ENCODE measurements at regions not wholly inside any gene's neighbourhood (a gene's known extent, or its start where the extent isn't known, plus 50 kb on each side); places are given as distances from the start of the nearest gene placed in this dataset.
"Not testable (repeated sequence)": the region's sequence is repeated elsewhere in the genome, so short reads cannot be mapped to it uniquely, and the experiment has no call there.

GRCh38 chr9:1880038-1880565 lies 135.0 kb upstream of the SMARCA2 start:
- no peak for DNase-seq

DNA sequence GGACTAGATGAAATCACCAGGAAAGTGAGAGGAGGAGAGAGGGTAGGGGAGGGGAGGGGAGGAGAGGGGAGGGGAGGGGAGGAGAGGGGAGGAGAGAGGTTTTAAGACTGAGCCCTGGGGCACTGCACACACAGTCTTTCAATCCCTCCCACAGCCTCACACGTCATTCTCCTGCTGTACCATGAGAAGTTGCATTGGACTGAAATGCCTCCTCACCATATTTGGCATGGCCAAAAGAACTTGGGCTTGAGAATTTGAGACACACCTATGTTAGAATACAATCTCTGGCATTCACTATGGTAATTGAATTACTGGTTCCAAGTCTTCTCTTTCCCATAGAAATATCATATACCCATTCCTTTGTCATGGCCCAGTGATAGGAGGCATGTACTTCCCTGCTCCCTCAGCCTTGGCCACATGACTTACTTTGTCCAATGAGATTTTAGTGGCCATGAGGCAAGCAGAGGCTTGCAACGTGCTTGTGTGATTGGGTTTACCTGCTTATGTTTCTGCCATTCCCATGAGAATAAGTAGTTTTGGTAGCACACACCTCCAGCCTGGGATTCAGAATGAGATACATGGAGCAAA lies 133.3 kb upstream of the SMARCA2 start:
- DNase-seq, result no peak

DNA sequence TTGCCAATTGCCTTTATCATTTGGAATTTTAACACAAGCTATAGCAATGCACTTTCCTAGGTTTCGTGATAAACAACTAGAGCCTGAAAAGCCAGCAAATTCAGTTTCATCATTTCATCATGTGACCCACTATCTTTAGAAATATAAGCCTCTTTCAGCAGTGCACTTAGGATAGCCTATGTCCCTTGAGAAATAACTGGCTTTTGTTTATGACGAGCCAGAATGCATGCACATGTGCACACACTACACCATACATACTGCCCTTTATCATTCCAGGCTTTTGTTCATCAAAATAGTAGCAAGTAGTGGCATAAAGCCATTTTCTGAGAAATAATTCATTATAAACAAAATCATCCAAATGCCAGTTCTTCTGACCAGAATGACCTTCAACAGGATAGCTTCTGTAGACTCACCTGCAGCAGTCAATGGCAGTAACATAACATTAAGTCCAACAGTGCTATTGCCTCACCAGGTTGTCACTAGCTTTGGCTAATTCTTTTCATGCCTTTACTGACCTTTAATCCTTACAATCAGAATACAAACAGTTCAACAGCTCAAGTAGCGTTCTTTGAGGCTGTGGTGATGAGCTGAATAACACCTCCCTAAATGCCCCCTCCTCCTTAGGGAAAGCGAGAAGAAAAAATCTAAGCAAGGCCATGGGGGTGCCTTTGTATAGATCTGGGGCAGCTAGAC lies 132.3 kb upstream of the SMARCA2 start:
- DNase-seq, result no peak

DNA sequence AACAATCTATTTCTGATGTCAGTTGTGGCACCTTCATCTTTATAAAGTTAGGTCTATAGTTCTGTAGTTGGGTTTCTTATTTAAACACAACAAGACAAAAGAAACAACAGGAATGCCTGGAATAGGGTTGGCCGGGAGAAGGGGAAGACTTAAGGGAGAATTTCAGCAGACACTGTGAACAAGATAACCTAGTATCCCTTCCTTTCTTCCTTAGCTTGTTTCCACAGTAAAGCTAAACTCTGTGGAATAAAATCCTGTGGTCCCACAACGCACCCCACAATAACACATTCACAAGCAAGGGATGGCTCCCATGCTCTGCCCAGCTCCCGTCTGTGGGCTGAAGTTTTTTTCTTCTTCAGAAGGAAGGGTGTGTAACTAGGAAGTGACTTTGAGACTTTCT lies 124.9 kb upstream of the SMARCA2 start:
- DNase-seq, result no peak

- DNase-seq, result no peak
These were observed 124.3 kb upstream of the SMARCA2 start for GRCh38 chr9:1890816-1891215.

DNA sequence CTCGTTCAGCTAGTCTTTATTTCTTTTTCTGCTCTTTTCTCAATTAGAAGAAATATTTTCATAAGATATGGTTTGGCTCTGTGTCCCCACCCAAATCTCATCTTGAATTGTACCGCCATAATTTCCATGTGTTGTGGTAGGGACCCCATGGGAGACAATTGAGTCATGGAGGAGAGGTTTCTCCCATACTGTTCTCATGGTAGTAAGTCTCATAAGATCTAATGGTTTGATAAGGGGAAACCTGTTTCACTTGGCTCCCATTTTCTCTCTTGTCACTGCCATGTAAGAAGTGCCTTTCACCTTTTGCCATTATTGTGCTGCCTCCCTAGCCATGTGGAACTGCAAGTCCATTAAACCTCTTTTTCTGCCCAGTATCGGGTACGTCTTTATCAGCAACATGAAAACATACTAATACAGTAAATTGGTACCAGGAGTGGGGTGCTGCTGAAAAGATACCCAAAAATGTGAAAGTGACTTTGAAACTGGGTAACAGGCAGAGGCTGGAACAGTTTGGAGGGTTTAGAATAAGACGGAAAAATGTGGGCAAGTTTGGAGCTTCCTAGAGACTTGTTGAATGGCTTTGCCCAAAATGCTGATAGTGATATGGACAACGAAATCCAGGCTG lies 112.0 kb upstream of the SMARCA2 start:
- not testable (repeated sequence) for DNase-seq

DNA sequence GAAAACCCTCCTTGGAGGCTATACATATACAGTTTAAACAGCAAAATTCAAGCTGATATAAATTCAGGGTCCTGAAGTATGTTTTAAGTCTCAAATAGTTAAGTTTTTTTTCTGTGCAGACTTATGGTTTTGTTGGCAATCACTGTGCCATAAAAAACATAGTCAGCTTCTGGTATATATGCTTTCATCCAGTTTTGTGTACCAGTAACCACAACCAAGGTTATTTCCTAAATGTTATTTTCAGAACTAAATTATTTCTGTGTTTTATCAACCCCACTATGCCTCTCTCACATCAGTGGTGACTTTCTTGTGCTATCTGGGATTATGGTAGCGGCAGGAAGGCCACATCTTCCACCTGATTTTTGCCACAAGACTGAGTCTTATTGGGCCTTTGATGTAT lies 107.7 kb upstream of the SMARCA2 start:
- no peak for DNase-seq

- no peak for DNase-seq
These were observed 105.8 kb upstream of the SMARCA2 start for GRCh38 chr9:1909322-1909721.

GRCh38 chr9:1910269-1910811 lies 104.8 kb upstream of the SMARCA2 start:
- DNase-seq, result no peak

GRCh38 chr9:1913631-1914330 lies 101.4 kb upstream of the SMARCA2 start:
- no peak for DNase-seq

GRCh38 chr9:1916095-1916494 lies 99.1 kb upstream of the SMARCA2 start:
- no peak for DNase-seq

- no peak for DNase-seq
These were observed 98.5 kb upstream of the SMARCA2 start for GRCh38 chr9:1916655-1917054.

- no peak for DNase-seq
These were observed 97.7 kb upstream of the SMARCA2 start for GRCh38 chr9:1917396-1917935.

GRCh38 chr9:1918108-1918507 lies 97.0 kb upstream of the SMARCA2 start:
- DNase-seq, result no peak

DNA sequence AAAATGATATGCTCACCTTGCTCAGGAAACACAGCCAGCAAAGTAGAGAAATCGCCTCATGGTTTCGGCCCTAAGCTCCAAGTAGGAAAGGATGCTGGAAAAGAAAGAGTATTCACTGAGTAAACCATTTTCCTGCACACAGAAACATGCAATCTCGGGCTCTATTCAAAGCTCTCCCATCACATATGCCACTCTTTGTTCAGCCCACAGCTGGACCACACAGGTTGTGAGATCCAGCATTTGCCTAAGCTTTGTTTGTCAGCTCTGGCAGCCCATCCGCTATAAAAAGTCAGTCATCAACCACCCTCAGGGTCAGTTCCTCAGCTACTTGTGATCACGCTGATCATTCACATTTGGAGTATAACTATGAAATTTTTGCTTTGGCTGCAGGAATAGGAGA lies 96.5 kb upstream of the SMARCA2 start:
- no peak for DNase-seq

- DNase-seq, result no peak
These were observed 95.9 kb upstream of the SMARCA2 start for GRCh38 chr9:1919229-1919628.

DNA sequence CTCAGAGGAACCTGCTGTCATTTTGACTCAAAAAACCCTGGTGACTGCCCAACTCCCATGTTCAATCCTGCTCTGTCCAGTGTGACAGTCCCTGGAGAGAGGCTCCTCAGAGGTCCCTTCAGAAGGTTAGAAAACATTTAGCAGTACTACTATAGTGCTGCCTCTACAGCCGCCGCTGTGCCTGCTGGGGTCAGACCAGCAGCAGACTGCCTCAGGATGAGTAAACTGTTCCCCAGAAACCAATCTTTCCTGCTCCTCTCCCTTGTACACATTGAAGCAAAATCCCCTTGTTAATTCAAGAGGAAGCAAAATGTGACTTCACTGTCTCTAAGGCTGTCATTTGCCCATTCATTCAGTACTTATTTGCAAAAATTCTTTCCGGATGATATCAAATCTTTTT lies 94.8 kb upstream of the SMARCA2 start:
- DNase-seq, result no peak

DNA sequence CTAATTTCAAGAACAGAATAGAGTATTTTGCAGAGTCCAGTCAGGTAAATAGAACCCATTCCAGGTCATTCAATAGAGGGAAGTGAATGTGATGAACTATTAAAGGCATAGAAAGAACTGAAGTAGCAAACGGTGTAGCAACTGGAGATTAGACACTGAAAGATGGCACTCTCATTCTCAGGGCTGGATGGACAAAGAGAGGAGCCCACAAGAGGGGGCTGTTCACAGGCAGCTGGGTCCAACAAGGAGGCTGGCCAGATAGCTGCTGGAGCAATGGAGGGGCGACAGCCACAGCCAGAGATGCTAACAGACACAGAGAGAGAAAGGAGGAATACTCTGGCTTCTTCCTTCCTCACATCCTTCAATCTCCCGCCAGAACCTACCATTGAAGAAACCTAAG lies 93.1 kb upstream of the SMARCA2 start:
- no peak for DNase-seq

GRCh38 chr9:1927546-1927945 lies 87.6 kb upstream of the SMARCA2 start:
- DNase-seq, result no peak

DNA sequence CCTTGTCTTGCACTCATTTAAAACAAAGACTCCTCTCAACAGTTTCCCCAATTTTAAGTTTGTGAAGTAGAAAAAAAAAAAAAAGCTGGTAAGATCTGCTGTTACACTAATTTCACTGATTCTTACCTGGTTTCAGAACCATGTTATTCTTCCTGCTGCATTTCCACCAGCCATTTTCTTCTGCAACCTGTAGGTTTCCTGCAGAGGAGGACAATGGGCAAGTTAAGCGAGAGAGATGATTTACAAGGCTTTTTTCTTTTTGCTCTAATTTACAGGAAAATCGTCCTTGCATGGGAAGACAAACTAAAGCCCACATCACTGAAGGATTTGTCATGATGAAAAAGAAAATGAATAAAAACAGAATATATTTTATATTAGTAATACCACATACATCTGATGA lies 86.0 kb upstream of the SMARCA2 start:
- no peak for DNase-seq

- DNase-seq, result no peak
These were observed 85.4 kb upstream of the SMARCA2 start for GRCh38 chr9:1929722-1930244.

- not testable (repeated sequence) for DNase-seq
These were observed 84.9 kb upstream of the SMARCA2 start for GRCh38 chr9:1930245-1930736.

DNA sequence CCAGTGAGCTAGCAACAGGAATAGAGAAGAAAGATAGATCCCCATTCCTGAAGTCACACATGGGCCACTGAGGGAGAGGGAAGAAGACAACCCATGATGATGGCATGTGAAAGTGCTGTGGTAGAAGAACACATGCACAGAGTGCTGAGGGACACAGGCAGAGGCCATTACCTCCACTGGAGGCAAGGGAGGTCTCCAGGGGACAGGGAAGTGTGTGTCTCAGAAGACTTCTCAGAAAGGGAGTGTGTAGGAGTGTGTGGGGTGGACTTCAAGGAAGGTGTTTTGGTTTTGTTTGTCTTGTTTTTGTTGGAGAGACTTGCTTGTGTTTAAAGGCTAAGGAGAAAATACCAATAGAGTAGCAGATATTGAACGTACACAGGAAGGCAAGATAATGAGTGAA lies 77.0 kb upstream of the SMARCA2 start:
- DNase-seq, result no peak

Measured in femur (tissue), 1 donor.